ENCODE measurements at regions not wholly inside any gene's neighbourhood (a gene's known extent, or its start where the extent isn't known, plus 50 kb on each side); places are given as distances from the start of the nearest gene placed in this dataset.
"Not testable (repeated sequence)": the region's sequence is repeated elsewhere in the genome, so short reads cannot be mapped to it uniquely, and the experiment has no call there.

GRCh38 chr21:9753943-9754342, 767.4 kb upstream of the TPTE start:
- H3K27ac Mint-ChIP-seq, result no peak overlapping the region
- ChIA-PET CTCF (no interaction called here), POLR2A (no interaction called here)
- H3K9me3 Mint-ChIP-seq, result peaks cover 9% of the 10 kb centered on the region
- DNase-seq, result no peak
- no peak overlapping the region for H3K4me3 Mint-ChIP-seq
- no peaks in the 10 kb centered on the region for H3K27me3 Mint-ChIP-seq
- H3K4me1 Mint-ChIP-seq, result no peaks in the 10 kb centered on the region
- no peaks in the 10 kb centered on the region for H3K36me3 Mint-ChIP-seq (ENCODE audit: low read depth)

- CTCF ChIA-PET, H3K9me3 Mint-ChIP-seq: not testable (repeated sequence)
Measured at GRCh38 chr21:9754434-9754833, 766.9 kb upstream of the TPTE start.

DNA sequence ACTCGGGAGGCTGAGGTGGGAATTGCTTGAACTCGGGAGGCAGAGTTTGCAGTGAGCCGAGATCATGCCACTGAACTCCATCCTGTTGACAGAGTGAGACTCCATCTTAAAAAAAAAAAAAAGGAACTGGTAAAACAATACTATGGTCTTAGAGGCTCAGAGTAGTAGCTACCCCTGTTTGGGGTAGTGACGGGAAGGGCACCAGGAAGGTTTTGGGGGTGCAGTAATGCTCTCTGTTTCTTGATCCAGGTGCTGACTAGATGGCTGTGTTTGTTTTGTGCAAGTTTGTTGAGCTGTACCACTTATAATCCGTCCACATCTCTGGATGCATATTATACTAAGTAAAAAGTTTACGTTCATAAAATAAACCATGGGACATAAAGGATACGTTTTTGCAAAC, 765.8 kb upstream of the TPTE start:
- no peak for DNase-seq
- CTCF ChIA-PET, result no interaction called here
- Mint-ChIP-seq H3K36me3 (ENCODE audit: low read depth) (no peaks in the 10 kb centered on the region), H3K27ac (no peak overlapping the region), H3K27me3 (no peaks in the 10 kb centered on the region), H3K4me1 (no peaks in the 10 kb centered on the region), H3K9me3 (peaks cover 9% of the 10 kb centered on the region), H3K4me3 (no peak overlapping the region)
- POLR2A ChIA-PET, result no interaction called here

More at GRCh38 chr21:9754434-9754833, 766.9 kb upstream of the TPTE start:
- H3K4me3 Mint-ChIP-seq; H3K27ac Mint-ChIP-seq; DNase-seq; H3K27me3 Mint-ChIP-seq; POLR2A ChIA-PET; H3K36me3 Mint-ChIP-seq (ENCODE audit: low read depth); H3K4me1 Mint-ChIP-seq: not testable (repeated sequence)

DNA sequence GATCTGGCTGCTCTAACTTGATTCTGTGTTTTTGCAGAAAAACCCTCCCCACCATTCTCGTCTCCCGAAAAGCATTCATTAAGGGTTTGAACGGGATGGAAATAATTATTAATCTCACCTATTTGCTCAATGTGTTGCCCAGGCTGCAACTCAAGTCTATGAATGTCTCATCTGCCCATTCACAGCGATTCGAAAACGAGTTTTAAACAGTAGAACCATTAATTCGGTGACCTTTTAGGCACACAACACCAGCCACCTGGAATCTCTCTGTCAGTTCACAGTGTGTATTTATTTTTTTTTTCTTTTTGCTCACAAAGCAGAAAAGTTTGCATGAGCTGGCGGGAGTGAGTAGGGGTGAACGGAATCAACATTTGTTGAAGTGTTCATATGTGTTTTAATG, 764.7 kb upstream of the TPTE start:
- H3K27ac Mint-ChIP-seq, result no peak overlapping the region
- no peak overlapping the region for H3K4me3 Mint-ChIP-seq
- H3K9me3 Mint-ChIP-seq, result peaks cover 9% of the 10 kb centered on the region
- CTCF ChIA-PET, result no interaction called here
- no peaks in the 10 kb centered on the region for H3K36me3 Mint-ChIP-seq (ENCODE audit: low read depth)
- no peaks in the 10 kb centered on the region for H3K27me3 Mint-ChIP-seq
- no peak for DNase-seq
- no peaks in the 10 kb centered on the region for H3K4me1 Mint-ChIP-seq
- POLR2A ChIA-PET, result no interaction called here

GRCh38 chr21:9757118-9757517, 764.3 kb upstream of the TPTE start:
- CTCF ChIA-PET; H3K9me3 Mint-ChIP-seq; H3K27me3 Mint-ChIP-seq; H3K36me3 Mint-ChIP-seq (ENCODE audit: low read depth); POLR2A ChIA-PET; H3K4me3 Mint-ChIP-seq; H3K27ac Mint-ChIP-seq; DNase-seq; H3K4me1 Mint-ChIP-seq: not testable (repeated sequence)

DNA sequence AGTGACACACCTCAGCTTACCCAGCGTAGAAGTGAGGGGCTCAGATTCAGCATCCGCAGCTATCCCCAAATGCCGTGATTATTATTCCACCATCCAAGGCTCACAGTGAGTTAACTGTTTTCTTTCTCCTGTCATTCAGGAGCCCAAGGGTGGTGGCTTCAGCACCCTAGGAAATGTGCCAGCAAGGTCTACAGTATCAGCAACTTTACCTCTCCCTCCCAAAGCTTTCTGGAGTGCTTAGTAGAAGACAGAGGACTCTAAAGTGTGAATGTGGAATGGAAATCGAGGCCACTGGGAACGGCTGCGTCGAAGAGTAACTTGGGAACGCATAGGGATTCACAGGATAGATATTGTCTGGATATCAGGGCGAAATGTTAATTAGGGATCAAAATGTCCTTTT, 763.8 kb upstream of the TPTE start:
- H3K4me1 Mint-ChIP-seq; H3K9me3 Mint-ChIP-seq; DNase-seq; H3K4me3 Mint-ChIP-seq; CTCF ChIA-PET; H3K27ac Mint-ChIP-seq; H3K36me3 Mint-ChIP-seq (ENCODE audit: low read depth); H3K27me3 Mint-ChIP-seq; POLR2A ChIA-PET: not testable (repeated sequence)

DNA sequence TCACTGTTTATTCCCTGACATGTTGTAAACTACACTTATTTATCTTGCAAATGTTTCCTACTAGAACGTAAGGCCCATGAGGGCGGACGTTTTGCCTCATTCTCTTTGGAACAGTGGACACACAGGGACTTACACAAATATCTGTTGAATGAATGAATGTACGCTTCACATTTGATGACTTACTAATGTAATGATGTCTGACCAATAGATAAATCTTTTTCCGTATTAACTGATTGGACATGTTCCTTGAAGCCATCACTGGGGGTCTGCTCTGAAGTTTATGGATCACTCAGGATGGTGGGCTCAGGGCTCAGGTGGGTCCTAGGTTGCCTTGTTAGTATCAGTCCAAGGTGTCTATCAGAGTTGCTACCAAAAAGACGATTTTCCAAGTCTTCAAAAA, 763.2 kb upstream of the TPTE start:
- Mint-ChIP-seq H3K4me3 (no peak overlapping the region), H3K36me3 (ENCODE audit: low read depth) (no peaks in the 10 kb centered on the region)
- POLR2A ChIA-PET, result no interaction called here

GRCh38 chr21:9758888-9759287, 762.5 kb upstream of the TPTE start:
- Mint-ChIP-seq H3K36me3 (ENCODE audit: low read depth) (no peaks in the 10 kb centered on the region), H3K27me3 (no peaks in the 10 kb centered on the region), H3K27ac (no peak overlapping the region), H3K4me3 (no peak overlapping the region), H3K9me3 (peaks cover 9% of the 10 kb centered on the region), H3K4me1 (no peaks in the 10 kb centered on the region)
- POLR2A ChIA-PET, result no interaction called here
- no peak for DNase-seq
- CTCF ChIA-PET, result interaction anchor here (1.3 kb wide), 1 partner anchor 12 kb away, joined by 3 read pairs; no protein-coding TSS in a partner anchor

More for the DNA sequence above, 763.2 kb upstream of the TPTE start:
- Mint-ChIP-seq H3K27ac (no peak overlapping the region), H3K4me1 (no peaks in the 10 kb centered on the region), H3K27me3 (no peaks in the 10 kb centered on the region), H3K9me3 (peaks cover 9% of the 10 kb centered on the region)
- CTCF ChIA-PET, result no interaction called here
- DNase-seq, result no peak

- Mint-ChIP-seq H3K4me1 (no peaks in the 10 kb centered on the region), H3K9me3 (peaks cover 5% of the 10 kb centered on the region), H3K27me3 (no peaks in the 10 kb centered on the region), H3K36me3 (ENCODE audit: low read depth) (no peaks in the 10 kb centered on the region), H3K27ac (no peak overlapping the region), H3K4me3 (no peak overlapping the region)
- no peak for DNase-seq
- CTCF ChIA-PET, result interaction anchor here (1.3 kb wide), 1 partner anchor 11 kb away, joined by 3 read pairs; no protein-coding TSS in a partner anchor
- POLR2A ChIA-PET, result no interaction called here
Measured at GRCh38 chr21:9759972-9760371, 761.4 kb upstream of the TPTE start.

GRCh38 chr21:9760398-9761074, 760.8 kb upstream of the TPTE start:
- no peaks in the 10 kb centered on the region for H3K4me1 Mint-ChIP-seq
- peaks cover 5% of the 10 kb centered on the region for H3K9me3 Mint-ChIP-seq
- POLR2A ChIA-PET, result no interaction called here
- no peaks in the 10 kb centered on the region for H3K27me3 Mint-ChIP-seq
- H3K4me3 Mint-ChIP-seq, result no peak overlapping the region
- no peaks in the 10 kb centered on the region for H3K36me3 Mint-ChIP-seq (ENCODE audit: low read depth)
- no peak for DNase-seq
- H3K27ac Mint-ChIP-seq, result no peak overlapping the region
- CTCF ChIA-PET, result interaction anchor here (1.3 kb wide), 1 partner anchor 10 kb away, joined by 3 read pairs; no protein-coding TSS in a partner anchor

DNA sequence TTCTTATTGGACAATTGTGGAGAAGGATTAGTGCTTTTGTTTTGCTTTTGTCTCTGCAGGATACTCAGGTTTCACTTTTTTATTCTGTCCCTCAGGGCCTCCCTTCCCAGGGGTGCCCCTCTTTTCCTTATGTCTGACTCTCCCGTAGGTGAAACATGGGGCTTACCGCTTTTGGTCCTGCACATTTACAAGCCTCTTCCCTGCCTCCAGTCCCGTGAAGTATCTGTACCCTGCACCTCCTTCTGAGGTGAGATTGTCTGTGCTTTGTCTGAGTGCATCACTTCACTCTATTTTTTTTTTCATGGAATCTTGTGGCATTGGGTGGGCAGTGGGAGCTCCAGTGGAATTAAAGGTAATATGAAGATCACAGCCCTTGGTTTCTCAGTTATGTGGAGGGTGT, 758.1 kb upstream of the TPTE start:
- POLR2A ChIA-PET, result no interaction called here
- DNase-seq, result no peak
- Mint-ChIP-seq H3K27ac (no peak overlapping the region), H3K4me3 (no peak overlapping the region), H3K36me3 (ENCODE audit: low read depth) (no peaks in the 10 kb centered on the region), H3K27me3 (no peaks in the 10 kb centered on the region), H3K9me3 (no peaks in the 10 kb centered on the region), H3K4me1 (no peaks in the 10 kb centered on the region)
- CTCF ChIA-PET, result no interaction called here

DNA sequence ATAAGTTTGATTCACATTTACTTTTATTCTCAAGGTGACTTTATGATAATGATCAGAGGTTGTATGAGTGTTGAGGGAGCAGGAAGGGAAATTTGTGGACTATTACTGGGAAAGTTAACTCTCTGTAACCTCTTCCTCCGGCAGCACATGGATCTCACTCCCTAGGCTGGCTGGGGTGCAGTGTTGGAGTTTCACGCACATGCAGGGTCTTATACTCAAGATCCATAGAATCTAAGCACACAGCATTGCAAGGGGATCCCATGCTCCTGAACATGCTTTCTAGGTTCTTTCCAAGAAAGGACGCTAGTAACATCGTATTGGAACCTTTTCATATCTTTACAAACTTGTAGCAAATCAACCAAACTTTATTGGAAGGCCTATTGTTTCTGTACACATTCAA, 757.6 kb upstream of the TPTE start:
- DNase-seq, result no peak
- Mint-ChIP-seq H3K4me3 (no peak overlapping the region), H3K4me1 (no peaks in the 10 kb centered on the region), H3K36me3 (ENCODE audit: low read depth) (no peaks in the 10 kb centered on the region), H3K27ac (no peak overlapping the region), H3K9me3 (no peaks in the 10 kb centered on the region), H3K27me3 (no peaks in the 10 kb centered on the region)
- ChIA-PET CTCF (no interaction called here), POLR2A (no interaction called here)

DNA sequence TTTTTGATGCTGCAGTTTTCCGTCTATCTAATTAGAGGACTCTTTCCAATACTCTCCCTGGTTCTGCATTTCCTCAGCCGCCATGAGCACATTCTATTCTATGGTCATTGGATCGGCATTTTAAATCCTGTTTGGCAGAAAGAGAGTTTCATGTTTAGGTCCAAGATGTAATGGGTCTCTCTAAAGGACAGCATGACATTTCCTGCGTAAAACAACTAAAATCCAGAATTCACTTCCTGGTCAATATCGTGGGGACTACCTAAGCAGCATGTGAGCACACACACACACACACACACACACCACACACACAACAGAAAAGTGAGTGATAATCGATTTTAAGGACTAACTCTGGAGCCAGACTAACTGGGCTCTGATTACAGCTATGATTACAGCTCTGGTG, 757.1 kb upstream of the TPTE start:
- CTCF ChIA-PET, DNase-seq, H3K4me1 Mint-ChIP-seq: not testable (repeated sequence)

GRCh38 chr21:9765538-9765937, 755.8 kb upstream of the TPTE start:
- H3K4me3 Mint-ChIP-seq; DNase-seq; H3K4me1 Mint-ChIP-seq; H3K9me3 Mint-ChIP-seq; H3K27ac Mint-ChIP-seq; H3K27me3 Mint-ChIP-seq; POLR2A ChIA-PET; H3K36me3 Mint-ChIP-seq (ENCODE audit: low read depth); CTCF ChIA-PET: not testable (repeated sequence)

More for the DNA sequence above, 757.1 kb upstream of the TPTE start:
- H3K4me3 Mint-ChIP-seq; H3K27me3 Mint-ChIP-seq; H3K27ac Mint-ChIP-seq; H3K9me3 Mint-ChIP-seq; POLR2A ChIA-PET; H3K36me3 Mint-ChIP-seq (ENCODE audit: low read depth): not testable (repeated sequence)
